PC-3 (cell line): ENCODE measurements at regions not wholly inside any gene's neighbourhood (a gene's known extent, or its start where the extent isn't known, plus 50 kb on each side); places are given as distances from the start of the nearest gene placed in this dataset.

Experiments used
- ATAC-seq: fragments of 200-7000 bp; cut with Tn5 transposase; 2 replicates; pipeline ENCODE4 v1.9.1; 2020; ENCODE audit warnings: mild to moderate bottlenecking, moderate library complexity
- BruUV-seq: library from RNA; stranded (reverse); fragments of 400-500 nt; replicated peaks from 2 replicates; lab custom pipeline; 2021; lab: Mats Ljungman, UMichigan
- CTCF ChIA-PET: fragments of 300-600 bp; sonication (Branson Sonifier 250); formaldehyde crosslinking; loops from one replicate; lab custom pipeline; 2022; ENCODE audit warnings: antibody characterized with exemption; lab: Charles Lee
- POLR2A ChIA-PET: fragments of 300-600 bp; sonication (Branson Sonifier 250); formaldehyde crosslinking; loops from one replicate; lab custom pipeline; 2022; ENCODE audit warnings: antibody characterized with exemption; ENCODE audit not compliant: unreplicated experiment; lab: Charles Lee
- DNase-seq: peaks from one replicate; pipeline ENCODE4 v3.0.0-alpha.2; 2015
- H2AFZ ChIP-seq: fragments of 300-600 bp; sonication (generic); 2 replicates; pipeline ENCODE4 v1.6.0; 2016; ENCODE audit warnings: antibody characterized with exemption, low read length
- H3F3A ChIP-seq: fragments of 300-600 bp; sonication (generic); one replicate; pipeline ENCODE4 v1.6.0; 2017; ENCODE audit warnings: antibody characterized with exemption, low read length, control low read depth, mild to moderate bottlenecking; ENCODE audit not compliant: unreplicated experiment
- H3K27ac ChIP-seq: fragments of 300-600 bp; sonication (generic); 2 replicates; pipeline ENCODE4 v1.5.1; 2016; ENCODE audit warnings: mild to moderate bottlenecking, low read length
- H3K27me3 ChIP-seq: fragments of 300-600 bp; sonication (generic); 2 replicates; pipeline ENCODE4 v1.6.1; 2016; ENCODE audit warnings: low read length, mixed read lengths
- H3K36me3 ChIP-seq: fragments of 300-600 bp; sonication (generic); 2 replicates; pipeline ENCODE4 v1.6.1; 2016; ENCODE audit warnings: low read depth, mixed run types, low read length, mixed read lengths
- H3K4me1 ChIP-seq: fragments of 300-600 bp; sonication (generic); 2 replicates; pipeline ENCODE4 v1.5.1; 2016; ENCODE audit warnings: low read length; ENCODE audit not compliant: insufficient read depth
- H3K4me2 ChIP-seq: fragments of 300-600 bp; sonication (generic); 2 replicates; pipeline ENCODE4 v1.6.0; 2016; ENCODE audit warnings: low read length
- H3K4me3 ChIP-seq: fragments of 300-600 bp; sonication (generic); 2 replicates; pipeline ENCODE4 v1.5.1; 2016; ENCODE audit warnings: mild to moderate bottlenecking, low read length, mixed read lengths
- H3K79me2 ChIP-seq: fragments of 300-600 bp; sonication (generic); 2 replicates; pipeline ENCODE4 v1.6.1; 2017; ENCODE audit warnings: low read length, mixed read lengths
- H3K9ac ChIP-seq: fragments of 300-600 bp; sonication (generic); 2 replicates; pipeline ENCODE4 v1.6.0; 2016; ENCODE audit warnings: mild to moderate bottlenecking, low read length
- H3K9me2 ChIP-seq: fragments of 300-600 bp; sonication (generic); replicated peaks from 2 replicates; pipeline ENCODE4 v1.6.1; 2016; ENCODE audit warnings: mixed run types, low read length, mixed read lengths
- H3K9me3 ChIP-seq: fragments of 300-600 bp; sonication (generic); 2 replicates; pipeline ENCODE4 v1.6.1; 2016; ENCODE audit warnings: low read length, mixed read lengths
- H4K20me1 ChIP-seq: fragments of 300-600 bp; sonication (generic); 2 replicates; pipeline ENCODE4 v1.6.1; 2016; ENCODE audit warnings: low read length, mixed read lengths
- EZH2 ChIP-seq: fragments of 300-600 bp; sonication (generic); IDR thresholded peaks from one replicate; pipeline ENCODE4 v1.6.1; 2017; ENCODE audit warnings: antibody characterized with exemption, mild to moderate bottlenecking, low read length; ENCODE audit not compliant: unreplicated experiment
- EZH2phosphoT487 ChIP-seq: fragments of 300-600 bp; sonication (generic); IDR thresholded peaks from 2 replicates; pipeline ENCODE4 v1.6.1; 2018; ENCODE audit warnings: mild to moderate bottlenecking, antibody characterized with exemption, low read length, borderline replicate concordance
- intact Hi-C: fragments of 100-400 bp; cut with micrococcal nuclease; formaldehyde crosslinking; loops from 2 replicates; pipeline ENCODE4 v1.9.0; 2023
- TF ChIP-seq, protein P1 (sequence below): fragments of 300-600 bp; sonication (generic); conservative IDR thresholded peaks from 2 replicates; pipeline ENCODE4 v1.5.1; 2017; ENCODE audit warnings: antibody characterized with exemption, low read depth, mild to moderate bottlenecking, low read length

DNA sequence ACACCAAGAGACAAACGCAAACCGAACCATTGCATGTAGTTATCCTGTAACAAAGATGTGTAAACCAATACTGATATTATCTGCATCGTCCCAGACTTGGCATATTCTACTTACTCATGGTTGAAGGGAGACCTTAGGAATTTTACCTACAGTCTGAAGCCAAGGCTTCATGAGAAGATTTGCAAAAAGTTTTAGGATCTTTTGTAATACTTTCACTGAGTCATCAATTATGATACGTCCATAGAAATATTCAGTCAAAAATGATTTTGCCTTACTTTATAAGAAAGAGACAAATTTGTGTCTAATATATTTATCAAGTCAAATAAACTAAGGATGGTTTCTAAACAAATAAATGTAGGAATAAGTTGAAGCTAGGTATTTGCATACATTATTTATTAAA is 1176.1 kb upstream of the ADGRL2 start:
- Histone ChIP-seq H3K9me3 (0 out of 2 replicates have a peak, but pooled peaks cover 3% of the 10 kb centered on the region), H3K27me3 (no peaks in the 10 kb centered on the region), H3K4me1 (no peaks in the 10 kb centered on the region), H4K20me1 (no peaks in the 10 kb centered on the region), H3K4me3 (no peak overlapping the region), H3K79me2 (no peaks in the 10 kb centered on the region), H3K4me2 (no peak overlapping the region), H3F3A (no peaks in the 10 kb centered on the region), H3K9ac (no peak overlapping the region), H3K9me2 (no peaks in the 10 kb centered on the region), H3K36me3 (no peaks in the 10 kb centered on the region), H2AFZ (no peak overlapping the region), H3K27ac (no peak overlapping the region)
- no peak for TF ChIP-seq EZH2phosphoT487
- TF ChIP-seq EZH2 = no peak
- TF ChIP-seq, protein P1, sequence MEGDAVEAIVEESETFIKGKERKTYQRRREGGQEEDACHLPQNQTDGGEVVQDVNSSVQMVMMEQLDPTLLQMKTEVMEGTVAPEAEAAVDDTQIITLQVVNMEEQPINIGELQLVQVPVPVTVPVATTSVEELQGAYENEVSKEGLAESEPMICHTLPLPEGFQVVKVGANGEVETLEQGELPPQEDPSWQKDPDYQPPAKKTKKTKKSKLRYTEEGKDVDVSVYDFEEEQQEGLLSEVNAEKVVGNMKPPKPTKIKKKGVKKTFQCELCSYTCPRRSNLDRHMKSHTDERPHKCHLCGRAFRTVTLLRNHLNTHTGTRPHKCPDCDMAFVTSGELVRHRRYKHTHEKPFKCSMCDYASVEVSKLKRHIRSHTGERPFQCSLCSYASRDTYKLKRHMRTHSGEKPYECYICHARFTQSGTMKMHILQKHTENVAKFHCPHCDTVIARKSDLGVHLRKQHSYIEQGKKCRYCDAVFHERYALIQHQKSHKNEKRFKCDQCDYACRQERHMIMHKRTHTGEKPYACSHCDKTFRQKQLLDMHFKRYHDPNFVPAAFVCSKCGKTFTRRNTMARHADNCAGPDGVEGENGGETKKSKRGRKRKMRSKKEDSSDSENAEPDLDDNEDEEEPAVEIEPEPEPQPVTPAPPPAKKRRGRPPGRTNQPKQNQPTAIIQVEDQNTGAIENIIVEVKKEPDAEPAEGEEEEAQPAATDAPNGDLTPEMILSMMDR = no peak
- no peak for ATAC-seq
- BruUV-seq = no TSS peak
- ChIA-PET POLR2A (no interaction called here), CTCF (no interaction called here)
- intact Hi-C loops = no loop called here
- DNase-seq = no peak

DNA sequence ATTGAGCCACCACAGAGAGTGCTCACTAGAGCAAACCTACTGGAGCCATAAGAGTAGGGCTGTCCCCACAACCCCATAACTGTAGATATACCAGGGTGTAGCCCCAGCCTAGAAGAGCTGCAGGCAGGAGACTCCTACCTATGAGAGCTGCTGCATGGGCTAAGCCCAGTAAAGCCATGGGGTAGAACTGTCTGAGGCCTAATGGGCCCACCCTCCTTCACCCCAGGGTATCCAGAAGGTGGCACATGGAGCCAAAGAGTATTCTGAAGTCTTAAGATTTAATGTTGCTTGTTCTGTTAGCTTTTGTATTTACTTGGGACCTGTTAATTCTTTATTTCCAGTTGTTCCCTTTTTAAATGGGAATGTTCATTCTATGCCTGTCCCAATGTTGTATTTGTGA is 1193.7 kb upstream of the ADGRL2 start:
- intact Hi-C loops = no loop called here
- Histone ChIP-seq H3K4me3 (no peak overlapping the region), H3K9me2 (no peaks in the 10 kb centered on the region), H3K79me2 (no peaks in the 10 kb centered on the region), H4K20me1 (no peaks in the 10 kb centered on the region), H3K9ac (no peak overlapping the region), H3K27me3 (no peaks in the 10 kb centered on the region), H3K27ac (no peak overlapping the region), H3K9me3 (no peaks in the 10 kb centered on the region), H3F3A (no peaks in the 10 kb centered on the region), H2AFZ (no peak overlapping the region), H3K4me2 (no peak overlapping the region), H3K4me1 (no peaks in the 10 kb centered on the region), H3K36me3 (no peaks in the 10 kb centered on the region)
- CTCF ChIA-PET = no interaction called here
- no TSS peak for BruUV-seq
- POLR2A ChIA-PET = no interaction called here
- DNase-seq = no peak
- no peak for ATAC-seq
- TF ChIP-seq, protein P1 = no peak
- TF ChIP-seq EZH2 (no peak), EZH2phosphoT487 (no peak)

DNA sequence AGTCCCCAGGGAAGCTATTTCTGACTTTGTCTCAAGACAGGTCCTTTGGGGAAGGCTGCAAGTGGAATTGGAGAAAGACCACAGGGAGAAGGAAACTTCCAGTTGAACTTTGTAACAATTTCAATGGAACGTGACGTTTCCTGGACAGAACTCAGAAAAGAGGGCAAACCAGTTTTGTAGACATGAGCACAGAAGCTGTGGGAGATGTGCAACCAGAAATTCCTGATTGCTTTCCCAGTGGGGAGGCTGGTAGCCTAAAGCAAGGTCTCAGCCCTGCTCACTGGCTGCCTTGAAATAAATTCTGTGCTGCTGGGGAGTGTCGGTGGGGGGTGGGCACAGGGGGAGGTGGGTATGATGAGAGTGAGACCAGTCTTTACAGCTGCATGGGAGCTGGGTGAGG is 1206.7 kb upstream of the ADGRL2 start:
- no peaks in the 10 kb centered on the region for H3F3A ChIP-seq
- H3K9me3 ChIP-seq = 0 out of 2 replicates have a peak, but pooled peaks cover 3% of the 10 kb centered on the region
- TF ChIP-seq EZH2 (no peak), EZH2phosphoT487 (no peak)
- TF ChIP-seq, protein P1 = no peak
- H3K9ac ChIP-seq = no peak overlapping the region
- no peaks in the 10 kb centered on the region for H3K9me2 ChIP-seq
- DNase-seq (peak; percentile 79), ATAC-seq (peak; percentile 64)
- no TSS peak for BruUV-seq
- H2AFZ ChIP-seq = no peak overlapping the region
- ChIA-PET CTCF (no interaction called here), POLR2A (no interaction called here)
- H3K4me2 ChIP-seq = peak overlapping the region; percentile 58
- no peak overlapping the region for H3K4me3 ChIP-seq
- 0 out of 2 replicates have a peak overlapping the region, but pooled peaks have one; percentile 23 for H3K27ac ChIP-seq
- H3K36me3 ChIP-seq = no peaks in the 10 kb centered on the region
- no peaks in the 10 kb centered on the region for H3K79me2 ChIP-seq
- intact Hi-C loops = no loop called here
- H3K27me3 ChIP-seq = no peaks in the 10 kb centered on the region
- peaks cover 8% of the 10 kb centered on the region; the same call in 1 of the 2 replicates for H3K4me1 ChIP-seq
- H4K20me1 ChIP-seq = no peaks in the 10 kb centered on the region
